A673 (cell line): ENCODE measurements at regions not wholly inside any gene's neighbourhood (a gene's known extent, or its start where the extent isn't known, plus 50 kb on each side); places are given as distances from the start of the nearest gene placed in this dataset.

Experiments used
- CTCF ChIP-seq: fragments of 300-800, 200-600 bp; sonication (generic); conservative IDR thresholded peaks from 2 replicates; pipeline ENCODE4 v1.5.1; 2017; ENCODE audit warnings: low read depth, mild to moderate bottlenecking, antibody characterized with exemption, low read length, moderate library complexity, mixed read lengths
- EZH2 ChIP-seq: fragments of 200-600 bp; sonication (generic); IDR thresholded peaks from 2 replicates; pipeline ENCODE4 v1.6.1; 2017; ENCODE audit warnings: borderline replicate concordance, low read depth, mild to moderate bottlenecking, mixed read lengths, antibody characterized with exemption, low read length; ENCODE audit not compliant: poor library complexity, severe bottlenecking

- no peak for TF ChIP-seq CTCF
- no peak for TF ChIP-seq EZH2
These were observed 202.0 kb downstream of the DHX15 start for GRCh38 chr4:24382381-24382780.
